ENCODE measurements at regions not wholly inside any gene's neighbourhood (a gene's known extent, or its start where the extent isn't known, plus 50 kb on each side); places are given as distances from the start of the nearest gene placed in this dataset.

DNA sequence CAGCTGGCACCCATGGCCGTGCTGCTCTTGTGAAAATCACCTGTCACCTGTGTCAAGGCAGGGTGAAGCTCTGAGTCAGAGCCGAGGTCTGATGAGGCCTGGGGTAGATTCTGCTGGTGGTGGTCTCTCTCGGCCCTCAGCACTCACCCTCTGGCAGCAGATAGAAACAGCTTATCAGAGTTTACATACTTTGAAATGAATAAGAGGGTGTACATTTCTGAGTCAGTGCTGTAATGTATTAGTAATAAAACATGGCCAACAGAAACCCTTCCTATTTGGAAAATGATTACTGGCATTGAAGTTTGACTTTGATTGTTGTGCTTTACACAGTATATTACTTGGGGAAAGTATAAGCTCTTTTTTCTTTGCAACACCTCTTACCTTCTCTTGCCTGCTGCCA lies 228.8 kb downstream of the SNX10 start:
- WGBS (ENCODE audit: insufficient coverage): 100% methylated on average over 2 of the region's 3 CpGs

DNA sequence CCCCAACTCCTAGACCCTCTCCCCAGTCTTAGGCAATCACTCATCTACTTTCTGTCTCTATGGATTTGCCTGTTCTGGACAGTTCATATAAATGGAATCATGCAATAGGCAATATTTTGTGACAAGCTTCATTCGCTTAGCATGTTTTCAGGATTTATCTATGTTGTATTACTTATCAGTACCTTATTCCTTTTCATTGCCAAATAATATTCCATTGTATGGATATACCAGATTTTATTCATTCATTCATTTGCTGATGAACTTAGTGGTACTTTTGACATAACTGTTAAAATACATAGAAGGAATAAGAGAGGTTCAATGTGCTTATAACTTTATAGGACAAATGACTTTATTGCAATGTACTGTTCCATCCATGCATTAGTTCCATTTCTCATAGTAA lies 231.0 kb downstream of the SNX10 start:
- Mint-ChIP-seq H3K4me3 (no peak overlapping the region), H3K9me3 (ENCODE audit: insufficient read depth) (peaks cover 5% of the 10 kb centered on the region), H3K27ac (no peak overlapping the region), H3K4me1 (no peaks in the 10 kb centered on the region), H3K27me3 (peaks cover 29% of the 10 kb centered on the region)
- Histone ChIP-seq H3K36me3 (replicated peaks in 1 of 2; ENCODE audit: control extremely low read depth in 1 of 2, control insufficient read depth in 1 of 2, extremely low read depth in 1 of 2, insufficient read depth in 2 of 2, low read length in 1 of 2) (no peaks in the 10 kb centered on the region), H3K27ac (ENCODE audit: low read length in 2 of 2) (no peak overlapping the region), H3K4me2 (replicated peaks; ENCODE audit: low read depth, low read length, poor library complexity, severe bottlenecking) (no peak overlapping the region), H3K4me3 (ENCODE audit: control extremely low read depth in 1 of 5, extremely low read depth in 1 of 5, insufficient read depth in 1 of 5, low read depth in 2 of 5, low read length in 4 of 5) (no peak overlapping the region), H3K79me2 (ENCODE audit: control insufficient read depth, insufficient read depth, low read length) (no peaks in the 10 kb centered on the region), H3K4me1 (ENCODE audit: control insufficient read depth in 2 of 2, insufficient read depth in 2 of 2, low read length in 2 of 2) (no peaks in the 10 kb centered on the region), H3K9me3 (ENCODE audit: control extremely low read depth in 1 of 3, control insufficient read depth in 2 of 3, insufficient read depth in 1 of 3, low read length in 2 of 3) (no peaks in the 10 kb centered on the region), H4K20me1 (ENCODE audit: control insufficient read depth, insufficient read depth, low read length, poor library complexity, severe bottlenecking) (no peaks in the 10 kb centered on the region), H3K9ac (ENCODE audit: low read length) (no peak overlapping the region), H2AFZ (ENCODE audit: insufficient read depth, low read depth, low read length, poor library complexity, severe bottlenecking) (no peak overlapping the region), H3K27me3 (replicated peaks in 1 of 4; ENCODE audit: control extremely low read depth in 1 of 4, control insufficient read depth in 3 of 4, insufficient read depth in 4 of 4, low read length in 3 of 4) (peaks cover 0 to 3% (median 0%) of the 10 kb centered on the region in 4 experiments)
- ATAC-seq (ENCODE audit: low read depth): no peak
- intact Hi-C loops (cut with micrococcal nuclease): no loop called here
- no CpG with 5 or more reads among the region's 1 CpG for WGBS (ENCODE audit: insufficient coverage)
- DNase-seq: no peak
- TF ChIP-seq EZH2 (IDR thresholded peaks at IDR 0.05; ENCODE audit: borderline replicate concordance, insufficient read depth, low read depth, low read length, poor library complexity, severe bottlenecking): no peak
- TF ChIP-seq, protein P1, sequence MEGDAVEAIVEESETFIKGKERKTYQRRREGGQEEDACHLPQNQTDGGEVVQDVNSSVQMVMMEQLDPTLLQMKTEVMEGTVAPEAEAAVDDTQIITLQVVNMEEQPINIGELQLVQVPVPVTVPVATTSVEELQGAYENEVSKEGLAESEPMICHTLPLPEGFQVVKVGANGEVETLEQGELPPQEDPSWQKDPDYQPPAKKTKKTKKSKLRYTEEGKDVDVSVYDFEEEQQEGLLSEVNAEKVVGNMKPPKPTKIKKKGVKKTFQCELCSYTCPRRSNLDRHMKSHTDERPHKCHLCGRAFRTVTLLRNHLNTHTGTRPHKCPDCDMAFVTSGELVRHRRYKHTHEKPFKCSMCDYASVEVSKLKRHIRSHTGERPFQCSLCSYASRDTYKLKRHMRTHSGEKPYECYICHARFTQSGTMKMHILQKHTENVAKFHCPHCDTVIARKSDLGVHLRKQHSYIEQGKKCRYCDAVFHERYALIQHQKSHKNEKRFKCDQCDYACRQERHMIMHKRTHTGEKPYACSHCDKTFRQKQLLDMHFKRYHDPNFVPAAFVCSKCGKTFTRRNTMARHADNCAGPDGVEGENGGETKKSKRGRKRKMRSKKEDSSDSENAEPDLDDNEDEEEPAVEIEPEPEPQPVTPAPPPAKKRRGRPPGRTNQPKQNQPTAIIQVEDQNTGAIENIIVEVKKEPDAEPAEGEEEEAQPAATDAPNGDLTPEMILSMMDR (IDR thresholded peaks at IDR 0.05): no peak
- CTCF ChIA-PET: no interaction called here
- POLR2A ChIA-PET: no interaction called here

More for the DNA sequence above, 228.8 kb downstream of the SNX10 start:
- H3K27me3 ChIP-seq (replicated peaks in 1 of 4; ENCODE audit: control extremely low read depth in 1 of 4, control insufficient read depth in 3 of 4, insufficient read depth in 4 of 4, low read length in 3 of 4): peaks cover 0 to 3% (median 0%) of the 10 kb centered on the region in 4 experiments
- POLR2A ChIA-PET: no interaction called here
- ATAC-seq (ENCODE audit: low read depth) (no peak), DNase-seq (no peak)
- H3K4me1 ChIP-seq (ENCODE audit: control insufficient read depth in 2 of 2, insufficient read depth in 2 of 2, low read length in 2 of 2): no peaks in the 10 kb centered on the region
- no peak overlapping the region for H3K4me2 ChIP-seq (replicated peaks; ENCODE audit: low read depth, low read length, poor library complexity, severe bottlenecking)
- Mint-ChIP-seq H3K4me1 (no peaks in the 10 kb centered on the region), H3K4me3 (no peak overlapping the region), H3K27ac (no peak overlapping the region), H3K9me3 (ENCODE audit: insufficient read depth) (peaks cover 5% of the 10 kb centered on the region), H3K27me3 (peaks cover 35% of the 10 kb centered on the region)
- H4K20me1 ChIP-seq (ENCODE audit: control insufficient read depth, insufficient read depth, low read length, poor library complexity, severe bottlenecking): no peaks in the 10 kb centered on the region
- H3K79me2 ChIP-seq (ENCODE audit: control insufficient read depth, insufficient read depth, low read length): no peaks in the 10 kb centered on the region
- intact Hi-C loops (cut with micrococcal nuclease): no loop called here
- no peaks in the 10 kb centered on the region for H3K9me3 ChIP-seq (ENCODE audit: control extremely low read depth in 1 of 3, control insufficient read depth in 2 of 3, insufficient read depth in 1 of 3, low read length in 2 of 3)
- no peak overlapping the region for H2AFZ ChIP-seq (ENCODE audit: insufficient read depth, low read depth, low read length, poor library complexity, severe bottlenecking)
- no peaks in the 10 kb centered on the region for H3K36me3 ChIP-seq (replicated peaks in 1 of 2; ENCODE audit: control extremely low read depth in 1 of 2, control insufficient read depth in 1 of 2, extremely low read depth in 1 of 2, insufficient read depth in 2 of 2, low read length in 1 of 2)
- CTCF ChIA-PET: interaction anchor here (0.7 kb wide), 1 partner anchor 20 kb away, joined by 3 read pairs; no protein-coding TSS in a partner anchor
- H3K9ac ChIP-seq (ENCODE audit: low read length): no peak overlapping the region
- TF ChIP-seq EZH2 (IDR thresholded peaks at IDR 0.05; ENCODE audit: borderline replicate concordance, insufficient read depth, low read depth, low read length, poor library complexity, severe bottlenecking): no peak
- TF ChIP-seq, protein P1 (IDR thresholded peaks at IDR 0.05): no peak
- H3K4me3 ChIP-seq (ENCODE audit: control extremely low read depth in 1 of 5, extremely low read depth in 1 of 5, insufficient read depth in 1 of 5, low read depth in 2 of 5, low read length in 4 of 5): no peak overlapping the region
- H3K27ac ChIP-seq (ENCODE audit: low read length in 2 of 2): no peak overlapping the region

Data from B cell (primary cell).